HG03469 (cell line): ENCODE measurements at regions not wholly inside any gene's neighbourhood (a gene's known extent, or its start where the extent isn't known, plus 50 kb on each side); places are given as distances from the start of the nearest gene placed in this dataset.
A peak's percentile ranks its signal among the peaks of the same experiment; 100 is the strongest.

Source experiments
- ATAC-seq: cut with Tn5 transposase; IDR thresholded peaks from one replicate; pipeline ENCODE4 v1.9.1; 2021; ENCODE audit warnings: mild to moderate bottlenecking, moderate library complexity, moderate number of reproducible peaks; ENCODE audit not compliant: unreplicated experiment

- ATAC-seq, result no peak
Measured at GRCh38 chr18:76255070-76255683, 239.9 kb downstream of the ZNF516 start.

GRCh38 chr18:76252880-76253279, 242.2 kb downstream of the ZNF516 start:
- no peak for ATAC-seq

- ATAC-seq, result no peak
Measured at GRCh38 chr18:76252139-76252538, 242.9 kb downstream of the ZNF516 start.

GRCh38 chr18:76251691-76252090, 243.4 kb downstream of the ZNF516 start:
- ATAC-seq, result no peak

GRCh38 chr18:76246590-76246989, 248.5 kb downstream of the ZNF516 start:
- no peak for ATAC-seq

- no peak for ATAC-seq
Measured at GRCh38 chr18:76234676-76235060, 260.4 kb downstream of the ZNF516 start.

- no peak for ATAC-seq
Measured at GRCh38 chr18:76233876-76234675, 261.0 kb downstream of the ZNF516 start.

GRCh38 chr18:76233406-76233805, 261.6 kb downstream of the ZNF516 start:
- no peak for ATAC-seq

- ATAC-seq, result no peak
Measured at GRCh38 chr18:76232779-76233178, 262.3 kb downstream of the ZNF516 start.

- no peak for ATAC-seq
Measured at GRCh38 chr18:76232010-76232409, 263.0 kb downstream of the ZNF516 start.

GRCh38 chr18:76231402-76231801, 263.6 kb downstream of the ZNF516 start:
- no peak for ATAC-seq

GRCh38 chr18:76230791-76231190, 264.3 kb downstream of the ZNF516 start:
- no peak for ATAC-seq

GRCh38 chr18:76228716-76229115, 266.3 kb downstream of the ZNF516 start:
- no peak for ATAC-seq

GRCh38 chr18:76227759-76228158, 267.3 kb downstream of the ZNF516 start:
- ATAC-seq, result no peak

GRCh38 chr18:76223403-76223802, 271.6 kb downstream of the ZNF516 start:
- ATAC-seq, result no peak

- no peak for ATAC-seq
Measured at GRCh38 chr18:76219023-76219422, 276.0 kb downstream of the ZNF516 start.

- no peak for ATAC-seq
Measured at GRCh38 chr18:76216096-76216495, 278.9 kb downstream of the ZNF516 start.

- no peak for ATAC-seq
Measured at GRCh38 chr18:76213991-76214390, 281.1 kb downstream of the ZNF516 start.

- no peak for ATAC-seq
Measured at GRCh38 chr18:76212960-76213359, 282.1 kb downstream of the ZNF516 start.

GRCh38 chr18:76209597-76209996, 285.4 kb downstream of the ZNF516 start:
- ATAC-seq, result peak; percentile 45

GRCh38 chr18:76208678-76209306, 286.2 kb downstream of the ZNF516 start:
- no peak for ATAC-seq

GRCh38 chr18:76205906-76206305, 289.1 kb downstream of the ZNF516 start:
- ATAC-seq, result no peak
